ENCODE measurements at regions not wholly inside any gene's neighbourhood (a gene's known extent, or its start where the extent isn't known, plus 50 kb on each side); places are given as distances from the start of the nearest gene placed in this dataset.

GRCh38 chr16:82402665-82403218 lies 224.0 kb upstream of the CDH13 start (continued):
- TF ChIP-seq CHD7 (IDR thresholded peaks at IDR 0.05; ENCODE audit: insufficient replicate concordance, low read length): no peak
- no peak for TF ChIP-seq BCL11A (IDR thresholded peaks at IDR 0.05; ENCODE audit: low read depth in 2 of 2, low read length in 2 of 2)
- TF ChIP-seq EZH2 (IDR thresholded peaks at IDR 0.05; ENCODE audit: low read depth, low read length, severe bottlenecking): no peak
- TF ChIP-seq TAF7 (optimal IDR thresholded peaks at IDR 0.05; ENCODE audit: borderline replicate concordance, low read depth, low read length): no peak
- no peak for TF ChIP-seq KDM1A (IDR thresholded peaks at IDR 0.05; ENCODE audit: borderline replicate concordance, low read length)
- no peak for TF ChIP-seq MAX (IDR thresholded peaks at IDR 0.05)
- no peak for TF ChIP-seq SUZ12 (IDR thresholded peaks at IDR 0.05; ENCODE audit: low read length)
- no peak for TF ChIP-seq EGR1 (IDR thresholded peaks at IDR 0.05; ENCODE audit: borderline replicate concordance, low read depth, low read length)
- TF ChIP-seq ATF3 (IDR thresholded peaks at IDR 0.05; ENCODE audit: insufficient read depth, low read depth, low read length): no peak
- no peak for TF ChIP-seq KDM5A (IDR thresholded peaks at IDR 0.05; ENCODE audit: low read length)
- no peak for TF ChIP-seq JUN (IDR thresholded peaks at IDR 0.05; ENCODE audit: low read depth, low read length)

Data from H1 (cell line).